HCT116 (cell line): ENCODE measurements at regions not wholly inside any gene's neighbourhood (a gene's known extent, or its start where the extent isn't known, plus 50 kb on each side); places are given as distances from the start of the nearest gene placed in this dataset.

Experiments used
- ATAC-seq: fragments of 200-7000 bp; cut with Tn5 transposase; 2 replicates; pipeline ENCODE4 v1.9.1; 2020; ENCODE audit warnings: mild to moderate bottlenecking, moderate library complexity
- BruUV-seq: library from RNA; stranded (reverse); fragments of 400-500 nt; replicated peaks from 2 replicates; lab custom pipeline; 2021; lab: Mats Ljungman, UMichigan
- CTCF ChIA-PET: fragments of 300-600 bp; sonication (Branson Sonifier 250); formaldehyde crosslinking; loops from one replicate; lab custom pipeline; 2021; ENCODE audit warnings: antibody characterized with exemption; lab: Charles Lee
- POLR2A ChIA-PET: fragments of 300-600, 350-600 bp; sonication (Branson Sonifier 250); formaldehyde crosslinking; loops from one replicate; lab custom pipeline; 2021; ENCODE audit warnings: antibody characterized with exemption; lab: Charles Lee
- RAD21 ChIA-PET, 2 experiments: fragments of 300-600 bp; sonication (Branson Sonifier 250); formaldehyde crosslinking; loops; one replicate each; lab custom pipeline; 2023; ENCODE audit warnings: low total read pairs in 2 of 2; ENCODE audit not compliant: uncharacterized antibody in 2 of 2, unreplicated experiment in 2 of 2, low non-redundant PET in 1 of 2; lab: Charles Lee
- DNase-seq: peaks from one replicate; pipeline ENCODE4 v3.0.0-alpha.2; 2010; ENCODE audit warnings: low read depth, low spot score
- H2AFZ ChIP-seq: fragments of 200-600 bp; shearing (Covaris generic), sonication (generic); 2 replicates; pipeline ENCODE4 v1.6.1; 2017; ENCODE audit warnings: low read depth, mixed run types, mixed read lengths, antibody characterized with exemption, low read length; ENCODE audit not compliant: poor library complexity, severe bottlenecking
- H3K27ac ChIP-seq: 2 replicates; pipeline ENCODE4 v1.5.1; 2012; ENCODE audit warnings: low read depth, low read length
- H3K27me3 ChIP-seq: fragments of 200-600 bp; sonication (generic); 2 replicates; pipeline ENCODE4 v1.6.1; 2016; ENCODE audit warnings: mixed run types, low read length, mixed read lengths; ENCODE audit not compliant: insufficient read depth
- H3K36me3 ChIP-seq, 2 experiments: fragments of 200-500 bp in 1 of 2; fragments of 200-600 bp in 1 of 2; sonication (Bioruptor generic) in 1 of 2; sonication (generic) in 1 of 2; 2 replicates each; pipeline versions ENCODE4 v1.5.1 to v1.6.1; 2014 to 2016; ENCODE audit warnings: low read length in 2 of 2, inconsistent platforms in 1 of 2, mixed read lengths in 1 of 2, mixed run types in 1 of 2; ENCODE audit not compliant: insufficient read depth in 2 of 2, control insufficient read depth in 1 of 2
- H3K4me1 ChIP-seq, 2 experiments: fragments of 200-600 bp in 1 of 2; sonication (generic) in 1 of 2; 2 replicates each; pipeline versions ENCODE4 v1.5.1 to v1.6.1; 2012 to 2017; ENCODE audit warnings: low read length in 2 of 2, inconsistent platforms in 1 of 2, mild to moderate bottlenecking in 1 of 2, mixed read lengths in 1 of 2, mixed run types in 1 of 2, moderate library complexity in 1 of 2; ENCODE audit not compliant: insufficient read depth in 2 of 2, control insufficient read depth in 1 of 2
- H3K4me2 ChIP-seq: fragments of 200-600 bp; sonication (generic); 2 replicates; pipeline ENCODE4 v1.6.1; 2017; ENCODE audit warnings: mixed run types, low read length, mixed read lengths
- H3K4me3 ChIP-seq, 2 experiments: fragments of 200-600 bp in 1 of 2; sonication (generic) in 1 of 2; replicated peaks in 1 of 2; 2 replicates each; pipeline ENCODE4 v1.5.1; 2011 to 2016; ENCODE audit warnings: low read length in 2 of 2, control low read depth in 1 of 2, low read depth in 1 of 2, mild to moderate bottlenecking in 1 of 2, mixed read lengths in 1 of 2, mixed run types in 1 of 2
- H3K79me2 ChIP-seq: fragments of 200-600 bp; sonication (generic); 2 replicates; pipeline ENCODE4 v1.6.1; 2017; ENCODE audit warnings: mild to moderate bottlenecking, mixed run types, low read length, moderate library complexity, mixed read lengths; ENCODE audit not compliant: insufficient read depth
- H3K9ac ChIP-seq: fragments of 200-600 bp; sonication (generic); 2 replicates; pipeline ENCODE4 v1.6.1; 2016; ENCODE audit warnings: low read length, mixed read lengths
- H3K9me2 ChIP-seq: fragments of 200-600 bp; sonication (generic), shearing (Covaris generic); 2 replicates; pipeline ENCODE4 v1.6.1; 2017; ENCODE audit warnings: mixed run types, mild to moderate bottlenecking, moderate library complexity; ENCODE audit not compliant: insufficient read depth
- H3K9me3 ChIP-seq, 2 experiments: fragments of 200-500 bp in 1 of 2; fragments of 200-600 bp in 1 of 2; sonication (Bioruptor generic) in 1 of 2; sonication (generic) in 1 of 2; 2 replicates each; pipeline ENCODE4 v1.6.1; 2014 to 2017; ENCODE audit warnings: low read length in 2 of 2, mixed read lengths in 2 of 2, inconsistent platforms in 1 of 2, low read depth in 1 of 2, mild to moderate bottlenecking in 1 of 2, mixed run types in 1 of 2, moderate library complexity in 1 of 2; ENCODE audit not compliant: control insufficient read depth in 1 of 2, insufficient read depth in 1 of 2
- H4K20me1 ChIP-seq: fragments of 200-600 bp; sonication (generic), shearing (Covaris generic); 2 replicates; pipeline ENCODE4 v1.6.1; 2017; ENCODE audit warnings: mixed run types, mild to moderate bottlenecking, moderate library complexity; ENCODE audit not compliant: insufficient read depth
- FOSL1 ChIP-seq: IDR thresholded peaks from 2 replicates; pipeline ENCODE4 v1.6.1; 2012; ENCODE audit warnings: low read depth
- JUND ChIP-seq: IDR thresholded peaks from 2 replicates; pipeline ENCODE4 v1.6.1; 2012
- POLR2AphosphoS5 ChIP-seq: IDR thresholded peaks from 2 replicates; pipeline ENCODE4 v1.6.1; 2011; ENCODE audit warnings: mild to moderate bottlenecking, low read depth, low read length, moderate library complexity
- intact Hi-C: fragments of 100-400 bp; cut with micrococcal nuclease; formaldehyde crosslinking; loops from 2 replicates; pipeline ENCODE4 v1.10.0; 2022
- TF ChIP-seq, protein P1 (sequence below): IDR thresholded peaks from 2 replicates; pipeline ENCODE4 v1.6.1; 2012
- TF ChIP-seq, protein P2 (sequence below), 3 experiments: fragments of 200-600 bp in 1 of 3; sonication (generic) in 1 of 3; IDR thresholded peaks in 2 of 3; conservative IDR thresholded peaks in 1 of 3; 2 replicates each; pipeline ENCODE4 v1.5.1; 2012 to 2017; ENCODE audit warnings: low read depth in 2 of 3, low read length in 2 of 3, antibody characterized with exemption in 1 of 3, borderline replicate concordance in 1 of 3, control low read depth in 1 of 3, mild to moderate bottlenecking in 1 of 3, mixed read lengths in 1 of 3, mixed run types in 1 of 3, moderate library complexity in 1 of 3; ENCODE audit not compliant: insufficient read depth in 1 of 3
- TF ChIP-seq, protein P3 (sequence below): IDR thresholded peaks from 2 replicates; pipeline ENCODE4 v1.6.1; 2012
- TF ChIP-seq, protein P4 (sequence below): IDR thresholded peaks from 2 replicates; pipeline ENCODE4 v1.6.1; 2011; ENCODE audit warnings: mild to moderate bottlenecking, low read length, moderate library complexity; ENCODE audit not compliant: insufficient replicate concordance; ENCODE audit errors: extremely low read depth

DNA sequence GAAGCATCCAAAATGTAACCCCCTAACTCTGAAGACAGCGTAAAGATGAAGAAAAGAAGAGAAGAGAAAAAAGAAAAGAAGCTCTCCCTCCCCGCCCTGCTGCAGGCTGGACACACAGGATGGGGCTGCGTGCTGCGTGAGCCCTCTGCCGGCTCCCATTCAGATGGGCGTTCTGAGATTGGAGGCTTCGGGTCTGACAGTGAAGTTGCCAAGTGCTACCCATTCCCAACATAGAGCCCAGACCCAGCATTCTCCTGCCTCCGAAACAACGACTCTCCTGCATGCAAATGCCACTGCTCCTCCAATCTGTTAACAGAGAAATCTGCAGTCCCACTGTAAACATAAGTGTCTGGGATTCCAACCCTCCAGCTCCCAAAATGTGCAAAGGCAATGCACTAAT, 234.9 kb downstream of the BCL11A start:
- Histone ChIP-seq H3K36me3 (no peaks in the 10 kb centered on the region), H2AFZ (no peak overlapping the region), H3K9me2 (no peaks in the 10 kb centered on the region), H3K9ac (no peak overlapping the region), H3K9me3 (no peaks in the 10 kb centered on the region), H3K4me1 (no peaks in the 10 kb centered on the region), H3K4me2 (no peak overlapping the region), H4K20me1 (no peaks in the 10 kb centered on the region), H3K27ac (no peak overlapping the region), H3K4me3 (no peak overlapping the region), H3K79me2 (no peaks in the 10 kb centered on the region), H3K27me3 (peaks cover 41% of the 10 kb centered on the region)
- ATAC-seq, result no peak
- DNase-seq, result no peak
- BruUV-seq, result no TSS peak
- POLR2A ChIA-PET, result no interaction called here
- CTCF ChIA-PET, result no interaction called here
- RAD21 ChIA-PET, result no interaction called here
- TF ChIP-seq JUND (no peak), POLR2AphosphoS5 (no peak), FOSL1 (no peak)
- TF ChIP-seq, protein P1, sequence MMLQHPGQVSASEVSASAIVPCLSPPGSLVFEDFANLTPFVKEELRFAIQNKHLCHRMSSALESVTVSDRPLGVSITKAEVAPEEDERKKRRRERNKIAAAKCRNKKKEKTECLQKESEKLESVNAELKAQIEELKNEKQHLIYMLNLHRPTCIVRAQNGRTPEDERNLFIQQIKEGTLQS, result no peak
- TF ChIP-seq, protein P2, sequence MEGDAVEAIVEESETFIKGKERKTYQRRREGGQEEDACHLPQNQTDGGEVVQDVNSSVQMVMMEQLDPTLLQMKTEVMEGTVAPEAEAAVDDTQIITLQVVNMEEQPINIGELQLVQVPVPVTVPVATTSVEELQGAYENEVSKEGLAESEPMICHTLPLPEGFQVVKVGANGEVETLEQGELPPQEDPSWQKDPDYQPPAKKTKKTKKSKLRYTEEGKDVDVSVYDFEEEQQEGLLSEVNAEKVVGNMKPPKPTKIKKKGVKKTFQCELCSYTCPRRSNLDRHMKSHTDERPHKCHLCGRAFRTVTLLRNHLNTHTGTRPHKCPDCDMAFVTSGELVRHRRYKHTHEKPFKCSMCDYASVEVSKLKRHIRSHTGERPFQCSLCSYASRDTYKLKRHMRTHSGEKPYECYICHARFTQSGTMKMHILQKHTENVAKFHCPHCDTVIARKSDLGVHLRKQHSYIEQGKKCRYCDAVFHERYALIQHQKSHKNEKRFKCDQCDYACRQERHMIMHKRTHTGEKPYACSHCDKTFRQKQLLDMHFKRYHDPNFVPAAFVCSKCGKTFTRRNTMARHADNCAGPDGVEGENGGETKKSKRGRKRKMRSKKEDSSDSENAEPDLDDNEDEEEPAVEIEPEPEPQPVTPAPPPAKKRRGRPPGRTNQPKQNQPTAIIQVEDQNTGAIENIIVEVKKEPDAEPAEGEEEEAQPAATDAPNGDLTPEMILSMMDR (IDR thresholded peaks at IDR 0.05 in 2 of 3, conservative IDR thresholded peaks at IDR 0.05 in 1 of 3; ENCODE audit: borderline replicate concordance in 1 of 3, insufficient read depth in 1 of 3, low read depth in 2 of 3, low read length in 2 of 3), result no peak
- TF ChIP-seq, protein P3, sequence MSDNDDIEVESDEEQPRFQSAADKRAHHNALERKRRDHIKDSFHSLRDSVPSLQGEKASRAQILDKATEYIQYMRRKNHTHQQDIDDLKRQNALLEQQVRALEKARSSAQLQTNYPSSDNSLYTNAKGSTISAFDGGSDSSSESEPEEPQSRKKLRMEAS, result no peak
- TF ChIP-seq, protein P4, sequence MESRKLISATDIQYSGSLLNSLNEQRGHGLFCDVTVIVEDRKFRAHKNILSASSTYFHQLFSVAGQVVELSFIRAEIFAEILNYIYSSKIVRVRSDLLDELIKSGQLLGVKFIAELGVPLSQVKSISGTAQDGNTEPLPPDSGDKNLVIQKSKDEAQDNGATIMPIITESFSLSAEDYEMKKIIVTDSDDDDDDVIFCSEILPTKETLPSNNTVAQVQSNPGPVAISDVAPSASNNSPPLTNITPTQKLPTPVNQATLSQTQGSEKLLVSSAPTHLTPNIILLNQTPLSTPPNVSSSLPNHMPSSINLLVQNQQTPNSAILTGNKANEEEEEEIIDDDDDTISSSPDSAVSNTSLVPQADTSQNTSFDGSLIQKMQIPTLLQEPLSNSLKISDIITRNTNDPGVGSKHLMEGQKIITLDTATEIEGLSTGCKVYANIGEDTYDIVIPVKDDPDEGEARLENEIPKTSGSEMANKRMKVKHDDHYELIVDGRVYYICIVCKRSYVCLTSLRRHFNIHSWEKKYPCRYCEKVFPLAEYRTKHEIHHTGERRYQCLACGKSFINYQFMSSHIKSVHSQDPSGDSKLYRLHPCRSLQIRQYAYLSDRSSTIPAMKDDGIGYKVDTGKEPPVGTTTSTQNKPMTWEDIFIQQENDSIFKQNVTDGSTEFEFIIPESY, result no peak
- intact Hi-C loops, result no loop called here
